Neural progenitor cell (in vitro differentiated cells): ENCODE measurements at regions not wholly inside any gene's neighbourhood (a gene's known extent, or its start where the extent isn't known, plus 50 kb on each side); places are given as distances from the start of the nearest gene placed in this dataset.

Experiments
- CTCF ChIP-seq: fragments of 200-600 bp; sonication (generic); IDR thresholded peaks from 2 replicates; pipeline ENCODE4 v1.5.1; 2017; ENCODE audit warnings: antibody characterized with exemption, mild to moderate bottlenecking
- EZH2 ChIP-seq: fragments of 200-600 bp; sonication (generic); IDR thresholded peaks from 2 replicates; pipeline ENCODE4 v1.6.1; 2017; ENCODE audit warnings: antibody characterized with exemption, mild to moderate bottlenecking, moderate library complexity
- EZH2phosphoT487 ChIP-seq: fragments of 200-600 bp; sonication (generic); IDR thresholded peaks from 2 replicates; pipeline ENCODE4 v1.6.1; 2017; ENCODE audit warnings: antibody characterized with exemption

- no peak for TF ChIP-seq CTCF
- TF ChIP-seq EZH2: no peak
- no peak for TF ChIP-seq EZH2phosphoT487
Observed at GRCh38 chr15:47157827-47158226, 559.5 kb upstream of the SEMA6D start.
